OCI-M1 (cell line): ENCODE measurements at regions not wholly inside any gene's neighbourhood (a gene's known extent, or its start where the extent isn't known, plus 50 kb on each side); places are given as distances from the start of the nearest gene placed in this dataset.
"Not testable (repeated sequence)": the region's sequence is repeated elsewhere in the genome, so short reads cannot be mapped to it uniquely, and the experiment has no call there.

Experiments used
- DNase-seq: peaks from one replicate; lab custom pipeline; 2025; lab: John Stamatoyannopoulos, UW

DNA sequence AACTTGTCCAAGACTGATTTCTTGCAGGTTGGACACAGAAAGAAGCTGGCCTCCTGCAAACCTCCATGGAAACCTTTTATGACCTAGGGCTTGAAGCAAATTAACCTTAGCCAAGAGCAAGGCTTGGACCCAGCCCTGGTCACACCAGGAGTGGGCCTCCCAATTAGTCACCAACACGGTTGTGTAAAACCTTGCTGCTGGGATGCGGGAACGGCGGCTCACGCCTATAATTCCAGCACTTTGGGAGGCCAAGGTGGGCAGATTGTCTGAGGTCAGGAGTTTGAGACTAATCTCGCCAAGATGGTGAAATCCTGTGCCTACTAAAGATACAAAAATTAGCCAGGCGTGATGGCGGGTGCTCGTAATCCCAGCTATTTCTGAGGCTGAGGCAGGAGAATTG lies 419.9 kb downstream of the AASDHPPT start:
- DNase-seq, result no peak

DNA sequence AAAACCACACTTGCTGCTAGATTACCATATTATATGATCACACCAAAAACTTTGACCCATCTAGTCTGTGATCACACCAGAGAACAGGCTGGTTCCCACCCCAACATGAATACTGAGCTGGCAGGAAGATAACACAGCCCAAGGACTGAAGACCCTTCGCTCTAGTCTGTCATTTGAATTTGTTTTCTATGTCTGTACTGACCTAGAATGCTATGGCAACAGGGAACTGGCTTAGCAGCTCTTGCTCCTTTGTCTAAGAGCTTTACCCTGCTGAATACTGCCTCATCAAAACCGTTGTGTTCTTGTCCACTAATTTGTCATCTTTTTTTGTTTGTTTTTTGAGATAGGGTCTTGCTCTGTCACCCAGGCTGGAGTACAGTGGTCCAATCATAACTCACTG lies 420.4 kb downstream of the AASDHPPT start:
- DNase-seq, result no peak

DNA sequence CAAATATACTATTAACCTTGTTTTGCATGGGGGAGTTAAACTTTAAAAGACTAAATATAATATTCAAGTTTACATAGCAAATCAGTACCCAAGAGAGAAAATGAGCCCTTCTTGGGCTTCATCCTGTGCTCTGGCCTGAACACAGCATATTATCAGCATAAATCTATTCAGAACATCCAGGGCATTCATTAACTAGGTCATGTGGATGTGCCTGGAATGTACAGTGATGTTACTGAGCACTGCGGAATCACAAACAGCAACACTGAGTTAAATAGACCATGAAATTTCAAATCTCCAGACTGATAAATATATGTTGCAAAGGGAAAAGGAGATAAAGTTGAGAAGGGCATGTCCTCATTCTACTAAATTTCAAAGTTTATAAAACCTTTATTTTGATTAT lies 426.4 kb downstream of the AASDHPPT start:
- DNase-seq, result no peak

DNA sequence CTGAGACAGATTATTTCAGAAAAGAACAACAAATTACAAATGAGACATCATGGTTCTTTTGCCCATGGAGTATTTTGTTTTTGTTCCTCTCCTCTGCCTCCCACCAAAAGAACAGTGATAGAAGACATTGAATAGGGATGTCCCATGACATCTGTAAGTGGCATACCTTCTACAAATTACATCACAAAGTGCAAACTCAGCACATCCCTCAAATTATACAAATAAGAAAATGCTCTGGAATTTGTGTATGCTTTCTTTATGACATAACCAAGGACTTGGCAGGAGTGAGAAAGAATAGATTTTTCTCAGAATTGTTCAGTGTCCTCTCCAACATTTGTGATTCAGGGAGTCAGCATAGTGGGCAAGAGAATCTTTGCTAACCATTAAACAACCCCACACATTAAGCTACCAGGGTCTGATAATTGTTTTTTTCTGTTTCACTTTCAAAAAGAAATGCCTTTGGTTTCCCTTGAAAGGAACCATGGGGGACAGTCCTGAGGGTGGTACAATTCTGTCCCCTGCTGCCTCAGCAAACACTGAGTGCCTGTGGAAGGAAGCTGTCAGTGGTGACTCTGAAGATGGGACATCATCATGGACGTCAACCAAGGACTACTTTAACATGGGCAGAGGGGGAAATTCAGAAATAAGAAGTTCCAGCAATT lies 430.3 kb downstream of the AASDHPPT start:
- no peak for DNase-seq

DNA sequence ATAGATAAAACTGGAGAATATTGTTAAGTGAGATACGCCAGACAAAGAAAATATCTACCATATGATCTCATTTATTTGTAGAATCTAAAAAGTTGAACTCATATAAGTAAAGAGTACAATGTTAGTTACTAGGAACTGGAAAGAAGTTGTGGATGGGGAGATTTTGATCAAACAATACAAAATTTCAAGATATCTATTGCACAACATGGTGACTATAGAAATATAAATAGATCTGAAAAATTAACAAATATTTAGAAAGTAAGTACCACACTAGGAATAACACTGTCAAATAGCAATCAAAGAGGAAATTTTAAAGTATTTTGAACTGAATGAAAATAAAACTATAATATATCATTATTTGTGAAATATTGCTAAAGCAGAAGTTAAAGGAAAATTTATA lies 437.2 kb downstream of the AASDHPPT start:
- DNase-seq, result no peak

DNA sequence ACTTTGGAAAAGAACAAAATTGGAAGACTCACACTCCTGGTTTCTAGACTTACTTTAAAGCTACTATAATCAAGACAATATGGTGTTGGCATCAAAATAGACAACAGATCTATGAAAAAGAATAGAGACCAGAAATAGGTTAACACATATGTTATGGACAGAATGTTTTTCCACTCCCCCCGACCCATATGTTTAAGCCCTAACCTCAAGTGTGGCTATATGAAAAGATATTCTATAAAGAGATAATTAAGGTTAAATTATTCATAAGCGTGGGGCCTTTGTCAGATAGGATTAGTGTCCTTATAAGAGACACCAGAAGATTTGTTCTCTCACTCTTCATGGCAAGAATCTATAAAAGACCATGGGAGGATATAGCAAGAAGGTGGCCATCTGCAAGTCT lies 440.0 kb downstream of the AASDHPPT start:
- DNase-seq, result no peak

DNA sequence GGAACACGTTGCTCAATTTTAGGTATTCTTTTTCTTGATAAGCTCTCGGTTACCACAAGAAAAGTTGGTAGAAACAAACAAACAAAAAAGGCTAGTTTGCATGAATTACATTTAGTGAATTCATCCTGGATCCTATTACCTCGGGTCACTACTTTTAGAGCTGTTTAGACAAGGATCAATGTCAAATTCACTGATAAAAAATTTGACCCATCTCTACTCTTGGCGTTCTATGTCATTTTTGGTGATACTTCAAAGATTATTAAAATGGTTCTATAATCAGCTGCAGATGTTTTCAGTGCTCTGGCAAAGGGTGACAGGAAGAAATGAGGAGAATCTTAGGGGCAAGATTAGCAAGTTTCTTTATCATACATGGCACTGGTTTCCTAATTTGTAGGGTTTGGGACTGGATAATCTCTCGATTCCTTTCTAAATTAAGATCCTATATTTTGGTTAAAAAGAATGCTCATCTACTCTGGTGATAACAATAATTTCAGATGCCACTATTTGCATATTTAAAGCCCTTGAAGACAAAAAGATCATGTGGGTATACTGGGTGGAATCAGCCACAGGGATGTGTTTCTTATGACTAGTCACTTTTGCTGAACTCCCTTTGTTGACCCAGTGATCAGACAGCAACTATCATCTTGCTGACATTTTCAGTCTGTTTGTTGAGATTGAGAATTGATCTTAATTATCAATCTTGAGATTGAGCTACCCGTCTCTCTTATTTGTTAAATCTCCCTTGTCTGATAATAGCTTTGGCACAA lies 442.9 kb downstream of the AASDHPPT start:
- no peak for DNase-seq

DNA sequence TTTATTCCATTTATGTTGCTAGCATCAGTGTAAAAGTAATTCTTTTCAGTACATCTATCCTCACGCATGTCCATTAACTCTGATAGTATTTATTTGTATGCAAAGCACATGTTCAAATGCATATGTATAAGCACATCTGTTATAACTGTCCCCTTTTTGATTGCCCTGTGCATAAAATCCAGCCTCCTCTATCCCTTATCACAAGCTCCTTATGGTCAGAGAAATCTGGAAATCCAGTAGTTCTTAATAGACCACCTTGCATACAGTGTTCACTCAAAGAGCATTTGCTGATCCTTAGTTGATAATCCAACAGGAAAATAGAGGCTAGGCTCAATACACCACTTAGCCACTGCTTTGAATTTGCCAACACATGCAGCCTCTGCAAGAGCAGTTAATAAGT lies 443.5 kb downstream of the AASDHPPT start:
- no peak for DNase-seq

DNA sequence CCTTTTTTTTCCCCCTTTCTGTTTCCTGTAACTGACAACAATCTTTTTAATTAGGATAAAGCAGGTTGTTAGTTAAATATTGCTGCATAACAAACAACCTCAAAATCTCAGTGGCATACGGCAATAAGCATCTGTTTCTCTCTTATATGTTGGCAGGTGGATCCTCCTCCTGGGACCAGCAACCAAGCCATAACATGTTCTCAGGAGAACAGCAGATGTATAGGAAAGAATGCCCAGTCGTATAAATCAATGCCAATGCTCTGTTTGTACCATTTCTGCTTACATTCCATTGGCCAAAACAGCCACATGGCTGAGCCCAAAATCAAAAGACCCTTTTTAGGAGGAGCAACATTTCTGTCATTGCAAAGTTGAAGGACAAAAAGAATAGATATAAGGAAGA lies 445.7 kb downstream of the AASDHPPT start:
- no peak for DNase-seq

DNA sequence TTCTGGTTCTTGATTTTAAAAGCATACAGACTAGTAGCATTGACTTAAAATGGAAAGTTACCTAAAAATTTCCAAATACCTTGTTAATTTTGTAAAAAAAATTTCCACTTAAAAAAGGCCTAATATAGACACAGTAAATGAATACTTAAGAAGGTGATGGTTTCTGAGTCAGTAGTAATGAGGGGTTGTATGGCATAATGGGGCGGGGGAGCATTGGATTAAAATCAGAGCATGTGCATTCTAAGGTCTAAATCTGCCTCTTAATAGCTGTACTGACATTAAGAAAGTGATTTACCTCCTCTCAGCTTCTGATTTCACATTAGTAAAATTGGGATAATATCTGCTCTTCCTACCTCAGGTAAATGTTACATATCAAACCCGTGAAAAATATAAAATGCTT lies 446.5 kb downstream of the AASDHPPT start:
- no peak for DNase-seq

DNA sequence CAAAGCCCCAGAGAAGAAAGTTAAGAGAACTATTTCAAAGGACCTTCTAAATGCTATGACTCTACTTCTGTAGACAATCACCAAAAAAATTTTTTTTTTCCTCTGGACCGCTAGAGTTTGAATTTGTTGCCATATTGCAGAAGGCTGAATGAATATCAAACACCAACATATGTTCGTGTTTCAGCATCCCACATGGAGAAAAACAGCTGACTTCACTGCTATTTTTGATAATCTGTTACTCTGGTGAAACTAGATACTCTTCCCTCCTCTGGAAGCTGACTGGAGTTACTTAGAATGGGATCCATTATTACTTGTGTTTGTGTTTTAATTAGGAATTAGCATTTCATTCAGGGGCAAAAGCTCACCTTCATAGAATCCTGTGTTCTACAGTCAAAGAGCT lies 447.0 kb downstream of the AASDHPPT start:
- no peak for DNase-seq

DNA sequence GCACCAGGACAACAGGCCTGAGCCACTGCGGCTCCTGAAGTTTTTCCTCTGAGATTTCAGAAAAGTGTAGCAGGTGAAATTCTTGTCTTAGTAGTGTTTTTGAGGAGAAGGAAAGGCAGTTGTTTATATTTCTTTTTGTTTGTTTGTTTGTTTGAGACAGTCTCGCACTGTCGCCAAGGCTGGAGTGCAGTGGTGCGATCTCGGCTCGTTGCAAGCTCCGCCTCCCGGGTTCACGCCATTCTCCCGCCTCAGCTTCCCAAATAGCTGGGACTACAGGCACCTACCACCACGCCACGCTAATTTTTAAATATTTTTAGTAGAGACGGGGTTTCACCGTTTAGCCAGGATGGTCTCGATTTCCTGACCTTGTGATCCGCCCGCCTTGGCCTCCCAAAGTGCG lies 454.2 kb downstream of the AASDHPPT start:
- DNase-seq, result not testable (repeated sequence)

DNA sequence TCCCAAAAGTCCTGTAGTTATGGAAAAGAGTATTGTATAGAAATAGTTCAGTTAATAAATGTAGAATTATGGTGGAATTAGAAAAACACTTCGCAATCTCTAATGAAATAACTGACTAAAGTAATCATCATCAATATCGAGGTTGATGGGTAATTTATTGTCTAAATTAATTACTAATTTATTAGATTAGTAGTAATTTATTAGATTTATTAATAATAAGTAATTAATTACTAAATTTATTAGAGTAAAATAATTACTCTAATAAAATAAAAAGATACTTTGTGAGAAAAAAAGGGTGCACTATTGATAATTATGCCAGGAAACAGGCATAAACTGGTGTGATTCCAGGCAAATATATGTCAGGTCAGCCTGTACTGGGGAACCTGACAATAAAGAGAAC lies 455.6 kb downstream of the AASDHPPT start:
- DNase-seq, result no peak

DNA sequence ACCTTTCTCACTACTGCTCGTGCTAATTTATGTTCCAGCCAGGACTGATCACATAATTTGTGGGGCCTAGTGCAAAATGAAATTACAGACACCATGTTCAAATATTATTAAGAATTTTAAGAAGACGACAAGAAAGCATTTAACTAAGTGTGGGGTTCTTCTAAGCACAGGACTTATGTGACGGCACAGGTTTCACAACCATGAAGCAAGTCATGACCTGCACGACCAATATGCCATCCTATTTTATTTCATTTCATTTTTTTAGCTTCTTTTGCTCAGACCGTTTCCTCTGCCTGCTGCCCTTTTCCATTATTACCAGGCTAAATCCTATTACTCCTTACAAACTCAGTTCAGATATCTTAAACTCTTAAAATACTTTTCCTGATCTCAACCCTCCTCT lies 462.5 kb downstream of the AASDHPPT start:
- DNase-seq, result no peak

DNA sequence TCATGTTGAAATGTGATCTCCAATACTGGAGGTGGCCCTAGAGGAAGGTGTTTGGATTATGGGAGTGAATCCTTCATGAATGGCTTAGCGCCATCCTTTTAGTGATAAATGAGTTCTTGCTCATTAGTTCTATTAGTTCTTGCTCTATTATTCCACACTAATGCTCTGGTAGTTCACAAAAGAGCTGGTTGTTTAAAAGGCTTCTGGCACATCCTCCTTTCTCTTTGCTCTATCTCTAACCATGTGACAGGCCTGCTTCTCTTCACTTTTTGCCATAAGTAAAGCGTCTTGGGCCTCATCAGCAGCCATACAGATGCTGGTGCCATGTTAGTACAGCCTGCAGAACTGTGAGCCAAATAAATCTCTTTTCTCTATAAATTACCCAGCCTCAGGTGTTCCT lies 469.9 kb downstream of the GUCY1A2 start:
- no peak for DNase-seq

DNA sequence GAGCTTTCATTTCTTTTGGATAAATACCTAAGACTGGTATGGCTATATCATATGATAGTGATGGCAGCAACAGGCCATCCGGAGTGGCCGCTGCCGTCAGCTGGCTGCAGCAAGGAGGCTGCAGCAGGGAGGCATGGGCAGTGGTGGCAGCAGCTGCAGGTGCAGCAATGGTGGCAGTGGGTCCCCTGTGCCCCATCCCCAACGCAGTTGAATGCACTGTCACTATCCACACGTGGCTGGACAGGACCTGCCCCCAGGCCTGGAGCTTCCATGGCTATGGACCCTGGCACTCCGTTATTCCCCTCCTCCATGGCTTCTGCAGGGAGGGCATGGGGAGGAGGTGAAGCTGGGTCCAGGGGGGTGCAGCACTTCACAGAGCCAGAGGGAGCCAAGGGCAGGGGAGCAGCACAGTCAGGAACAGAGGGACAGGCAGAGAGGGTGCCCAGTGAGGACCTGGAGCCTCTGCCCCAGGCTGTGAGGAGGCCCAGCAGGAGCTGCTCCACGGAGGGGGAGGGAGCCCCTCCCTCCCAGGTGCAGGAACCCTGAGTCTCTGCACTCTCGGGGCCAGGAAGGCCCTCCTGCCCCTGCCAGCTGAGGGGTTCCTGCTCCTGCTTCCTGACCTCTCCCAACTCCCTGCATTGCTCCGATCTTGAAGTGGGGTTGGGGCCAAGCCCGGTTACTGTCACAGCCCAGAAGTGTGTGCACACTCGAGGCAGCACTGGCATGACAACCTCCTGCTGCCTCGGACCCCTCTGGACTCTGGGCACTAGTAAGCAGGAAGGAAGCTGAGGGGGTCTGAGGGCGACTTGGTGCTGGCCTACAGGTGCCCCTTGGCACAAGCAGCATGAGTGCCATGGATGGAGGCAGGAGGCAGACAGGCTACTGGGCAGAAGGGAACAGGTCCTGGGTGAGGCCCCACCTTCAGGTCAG lies 466.3 kb downstream of the GUCY1A2 start:
- DNase-seq, result no peak

DNA sequence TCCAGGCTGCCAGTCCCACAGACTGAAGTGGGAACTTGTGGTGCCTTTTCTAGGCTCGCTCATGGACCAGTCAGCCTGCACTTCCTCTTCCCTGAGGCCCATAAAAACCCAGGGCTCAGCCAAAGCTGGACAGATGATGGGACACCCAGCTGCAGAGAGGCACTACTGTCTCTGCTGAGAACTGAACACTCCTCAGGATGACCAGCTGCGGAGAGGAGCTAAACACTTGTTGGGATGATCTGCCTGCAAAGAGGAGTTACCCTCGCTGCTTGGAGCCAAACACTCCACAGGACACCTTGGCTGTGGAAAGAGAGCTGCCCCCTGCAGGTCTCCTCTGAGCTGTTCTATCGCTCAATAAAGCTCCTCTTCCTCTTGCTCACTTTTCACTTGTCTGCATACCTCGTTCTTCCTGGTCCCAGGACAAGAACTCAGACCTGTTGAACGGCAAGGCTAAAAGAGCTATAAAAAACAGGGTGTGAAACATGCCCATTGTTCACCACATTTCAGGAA lies 465.5 kb downstream of the GUCY1A2 start:
- DNase-seq, result no peak

DNA sequence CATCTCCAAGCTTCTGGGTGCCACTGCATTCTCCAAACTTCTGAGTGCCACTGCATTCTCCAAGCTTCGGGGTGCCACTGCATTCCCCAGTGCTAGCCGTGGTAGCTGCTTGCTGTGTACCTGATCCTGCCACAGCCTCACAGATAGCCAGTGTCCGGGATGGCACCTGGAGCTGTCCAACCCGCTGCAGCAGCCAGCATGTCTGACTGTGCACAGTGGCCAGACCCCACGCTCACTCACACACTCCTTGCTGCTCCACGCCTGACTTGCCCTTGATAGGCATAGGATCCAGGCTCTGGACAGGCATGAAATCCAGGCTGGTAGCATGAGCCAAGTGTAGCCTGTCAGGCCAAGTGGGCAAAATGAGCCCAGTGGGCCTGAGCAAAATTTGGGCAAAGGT lies 465.0 kb downstream of the GUCY1A2 start:
- DNase-seq, result no peak

DNA sequence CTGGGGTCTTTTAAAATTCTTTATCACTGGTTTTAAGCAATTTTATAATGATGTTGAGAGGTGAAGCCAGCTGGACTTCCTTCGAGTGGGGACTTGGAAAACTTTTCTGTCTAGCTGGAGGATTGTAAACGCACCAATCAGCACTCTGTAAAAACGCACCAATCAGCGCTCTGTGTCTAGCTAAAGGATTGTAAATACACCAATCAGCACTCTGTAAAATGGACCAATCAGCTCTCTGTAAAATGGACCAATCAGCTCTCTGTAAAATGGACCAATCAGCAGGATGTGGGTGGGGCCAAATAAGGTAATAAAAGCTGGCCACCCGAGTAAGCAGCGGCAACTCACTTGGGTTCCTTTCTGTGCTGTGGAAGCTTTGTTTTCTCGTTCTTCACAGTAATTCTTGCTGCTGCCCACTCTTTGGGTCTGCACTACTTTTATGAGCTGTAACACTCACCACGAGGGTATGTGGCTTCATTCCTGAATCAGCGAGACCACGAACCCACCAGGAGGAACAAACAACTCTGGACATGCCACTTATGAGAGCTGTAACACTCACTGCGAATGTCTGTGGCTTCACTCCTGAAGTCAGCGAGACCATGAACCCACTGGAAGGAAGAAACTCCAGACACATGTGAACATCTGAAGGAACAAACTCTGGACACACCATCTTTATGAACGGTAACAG lies 462.6 kb downstream of the GUCY1A2 start:
- DNase-seq, result not testable (repeated sequence)

DNA sequence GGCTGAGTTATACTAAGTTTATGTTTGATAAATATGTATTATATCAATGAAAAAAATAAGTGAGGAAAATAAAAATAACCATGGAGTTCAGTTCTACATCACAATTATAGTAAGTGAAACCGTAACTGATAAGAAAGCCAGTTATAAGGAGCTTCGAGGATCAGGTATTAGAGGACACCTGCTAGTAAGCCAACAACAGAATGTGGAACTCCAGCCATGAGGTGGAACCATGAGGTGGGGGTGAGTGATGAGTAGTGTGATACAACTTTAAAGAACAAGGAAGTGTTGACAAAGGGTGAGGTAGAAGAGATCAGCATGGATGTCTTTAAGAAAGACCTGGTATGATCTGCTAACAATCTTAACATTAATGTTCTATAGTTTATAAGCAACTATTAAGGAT lies 452.9 kb downstream of the GUCY1A2 start:
- no peak for DNase-seq

DNA sequence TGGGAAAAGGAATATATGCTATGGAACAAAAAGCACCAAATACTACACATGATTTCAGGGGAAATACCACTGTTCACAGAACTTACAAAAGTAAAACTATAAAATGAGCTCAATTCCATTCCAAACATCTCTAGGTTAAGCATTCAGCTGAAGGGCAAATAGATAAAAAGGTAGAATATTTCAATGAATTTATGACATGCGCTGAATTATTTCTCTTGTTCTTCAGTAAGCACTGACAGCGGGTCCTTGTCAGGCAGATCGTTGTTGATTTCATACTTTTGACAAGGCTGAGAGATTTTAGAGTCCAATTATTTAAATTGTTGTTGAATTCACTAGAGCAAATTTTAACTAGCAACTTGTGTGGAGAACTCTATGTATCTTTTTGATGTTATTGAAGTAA lies 449.6 kb downstream of the GUCY1A2 start:
- no peak for DNase-seq

DNA sequence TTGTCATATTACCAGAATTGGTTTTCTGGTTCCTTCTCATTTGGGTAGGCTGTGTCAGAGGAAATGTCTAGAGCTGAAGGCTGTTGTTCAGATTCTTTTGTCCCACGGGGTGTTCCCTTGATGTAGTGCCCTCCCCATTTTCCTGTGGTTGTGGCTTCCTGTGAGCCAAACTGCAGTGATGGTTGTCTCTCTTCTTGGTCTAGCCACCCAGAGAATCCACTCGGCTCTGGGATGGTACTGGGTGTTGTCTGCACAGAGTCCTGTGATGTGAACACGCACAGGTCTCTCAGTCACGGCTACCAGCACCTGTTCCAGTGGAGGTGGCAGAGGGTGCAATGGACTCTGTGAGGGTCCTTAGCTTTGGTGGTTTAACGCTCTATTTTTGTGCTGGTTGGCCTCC lies 440.9 kb downstream of the GUCY1A2 start:
- DNase-seq, result not testable (repeated sequence)
